ENCODE measurements at regions not wholly inside any gene's neighbourhood (a gene's known extent, or its start where the extent isn't known, plus 50 kb on each side); places are given as distances from the start of the nearest gene placed in this dataset.

GRCh38 chr2:103739186-103739585, 977.4 kb downstream of the TMEM182 start:
- Histone ChIP-seq H3K4me1 (ENCODE audit: insufficient read depth) (no peaks in the 10 kb centered on the region), H3K36me3 (ENCODE audit: insufficient read depth) (no peaks in the 10 kb centered on the region), H3K27me3 (ENCODE audit: insufficient read depth) (no peaks in the 10 kb centered on the region), H3K79me2 (replicated peaks; ENCODE audit: insufficient read depth) (no peaks in the 10 kb centered on the region), H3K4me3 (no peak overlapping the region), H3K4me2 (no peak overlapping the region), H3K27ac (ENCODE audit: low read depth) (no peak overlapping the region), H3F3A (replicated peaks; ENCODE audit: low read depth) (no peaks in the 10 kb centered on the region), H3K9me2 (ENCODE audit: insufficient read depth) (no peaks in the 10 kb centered on the region), H4K20me1 (replicated peaks; ENCODE audit: insufficient read depth) (no peaks in the 10 kb centered on the region), H2AFZ (no peak overlapping the region)
- Mint-ChIP-seq H3K27me3 (ENCODE audit: insufficient read depth, low read depth, poor library complexity) (peaks cover 6% of the 10 kb centered on the region), H3K9me3 (peaks cover 6% of the 10 kb centered on the region; the same call in 2 of the 3 replicates), H3K4me1 (peaks cover 2% of the 10 kb centered on the region; the same call in 2 of the 3 replicates), H3K4me3 (no peak overlapping the region), H3K27ac (no peak overlapping the region), H3K36me3 (ENCODE audit: low read depth) (peaks cover 5% of the 10 kb centered on the region; the same call in 2 of the 3 replicates)
- DNase-seq (ENCODE audit: low spot score) = no peak
- no peak for TF ChIP-seq ZNF462 (CRISPR knock-in tag; IDR thresholded peaks at IDR 0.05)
- TF ChIP-seq NANOG (IDR thresholded peaks at IDR 0.05; ENCODE audit: borderline replicate concordance) = no peak
- TF ChIP-seq POLR2AphosphoS5 (IDR thresholded peaks at IDR 0.05; ENCODE audit: low read depth) = no peak
- TF ChIP-seq, protein P1, sequence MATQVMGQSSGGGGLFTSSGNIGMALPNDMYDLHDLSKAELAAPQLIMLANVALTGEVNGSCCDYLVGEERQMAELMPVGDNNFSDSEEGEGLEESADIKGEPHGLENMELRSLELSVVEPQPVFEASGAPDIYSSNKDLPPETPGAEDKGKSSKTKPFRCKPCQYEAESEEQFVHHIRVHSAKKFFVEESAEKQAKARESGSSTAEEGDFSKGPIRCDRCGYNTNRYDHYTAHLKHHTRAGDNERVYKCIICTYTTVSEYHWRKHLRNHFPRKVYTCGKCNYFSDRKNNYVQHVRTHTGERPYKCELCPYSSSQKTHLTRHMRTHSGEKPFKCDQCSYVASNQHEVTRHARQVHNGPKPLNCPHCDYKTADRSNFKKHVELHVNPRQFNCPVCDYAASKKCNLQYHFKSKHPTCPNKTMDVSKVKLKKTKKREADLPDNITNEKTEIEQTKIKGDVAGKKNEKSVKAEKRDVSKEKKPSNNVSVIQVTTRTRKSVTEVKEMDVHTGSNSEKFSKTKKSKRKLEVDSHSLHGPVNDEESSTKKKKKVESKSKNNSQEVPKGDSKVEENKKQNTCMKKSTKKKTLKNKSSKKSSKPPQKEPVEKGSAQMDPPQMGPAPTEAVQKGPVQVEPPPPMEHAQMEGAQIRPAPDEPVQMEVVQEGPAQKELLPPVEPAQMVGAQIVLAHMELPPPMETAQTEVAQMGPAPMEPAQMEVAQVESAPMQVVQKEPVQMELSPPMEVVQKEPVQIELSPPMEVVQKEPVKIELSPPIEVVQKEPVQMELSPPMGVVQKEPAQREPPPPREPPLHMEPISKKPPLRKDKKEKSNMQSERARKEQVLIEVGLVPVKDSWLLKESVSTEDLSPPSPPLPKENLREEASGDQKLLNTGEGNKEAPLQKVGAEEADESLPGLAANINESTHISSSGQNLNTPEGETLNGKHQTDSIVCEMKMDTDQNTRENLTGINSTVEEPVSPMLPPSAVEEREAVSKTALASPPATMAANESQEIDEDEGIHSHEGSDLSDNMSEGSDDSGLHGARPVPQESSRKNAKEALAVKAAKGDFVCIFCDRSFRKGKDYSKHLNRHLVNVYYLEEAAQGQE (IDR thresholded peaks at IDR 0.05; ENCODE audit: unreplicated experiment) = no peak
- TF ChIP-seq JUNB (IDR thresholded peaks at IDR 0.05; ENCODE audit: unreplicated experiment) = no peak
- no peak for ATAC-seq
